Effector memory CD8-positive, alpha-beta T cell (primary cell): ENCODE measurements at regions not wholly inside any gene's neighbourhood (a gene's known extent, or its start where the extent isn't known, plus 50 kb on each side); places are given as distances from the start of the nearest gene placed in this dataset.
"Not testable (repeated sequence)": the region's sequence is repeated elsewhere in the genome, so short reads cannot be mapped to it uniquely, and the experiment has no call there.

ENCODE experiments used
- ATAC-seq: fragments of 150-1000 bp; cut with Tn5 transposase; replicated peaks from 2 replicates; pipeline ENCODE4 v1.10.0; 2021; ENCODE audit warnings: mild to moderate bottlenecking, moderate library complexity
- DNase-seq, 3 experiments: peaks; one replicate each; pipeline ENCODE4 v3.0.0; 2021
- H3K27ac Mint-ChIP-seq, 2 donors: one replicate each; pipeline ENCODE4 v1.8.0; 2022; ENCODE audit warnings: mild to moderate bottlenecking in 2 of 2, mixed read lengths in 2 of 2, moderate library complexity in 2 of 2
- H3K27me3 Mint-ChIP-seq, 2 donors: one replicate each; pipeline ENCODE4 v1.8.0; 2022; ENCODE audit warnings: mixed read lengths in 2 of 2
- H3K36me3 Mint-ChIP-seq: one replicate; pipeline ENCODE4 v1.8.0; 2022; ENCODE audit warnings: mild to moderate bottlenecking, moderate library complexity, mixed read lengths; ENCODE audit not compliant: insufficient read depth
- H3K4me1 Mint-ChIP-seq, 2 donors: one replicate each; pipeline ENCODE4 v1.8.0; 2022; ENCODE audit warnings: low read depth in 2 of 2, mixed read lengths in 2 of 2
- H3K4me3 Mint-ChIP-seq, 2 donors: one replicate each; pipeline ENCODE4 v1.8.0; 2022; ENCODE audit warnings: mild to moderate bottlenecking in 2 of 2, mixed read lengths in 2 of 2, moderate library complexity in 2 of 2
- H3K9me3 Mint-ChIP-seq, 2 donors: one replicate each; pipeline ENCODE4 v1.8.0; 2022; ENCODE audit warnings: mixed read lengths in 2 of 2

DNA sequence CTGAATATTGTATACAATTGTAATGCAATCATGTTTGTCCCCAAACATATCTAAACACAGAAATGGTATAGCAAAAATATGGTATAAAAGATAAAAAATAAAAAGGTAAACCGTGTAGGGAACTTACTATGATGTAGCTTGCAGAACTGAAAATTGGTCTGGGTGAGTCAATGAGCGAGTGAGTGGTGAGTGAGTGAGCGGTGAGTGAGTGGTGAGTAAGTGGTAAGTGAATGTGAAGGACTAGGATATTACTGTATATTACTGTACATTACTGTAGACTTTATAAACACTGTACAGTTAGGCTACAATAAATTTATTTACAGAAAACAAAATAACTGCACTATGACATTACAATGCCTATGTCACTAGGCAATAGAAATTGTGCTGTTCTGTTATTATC, 1163.2 kb upstream of the SORCS1 start:
- ATAC-seq: no peak
- Mint-ChIP-seq H3K27me3 (no peaks in the 10 kb centered on the region), H3K9me3 (peaks cover 11 to 13% of the 10 kb centered on the region in 2 donors), H3K36me3 (peaks cover 3% of the 10 kb centered on the region), H3K4me1 (no peaks in the 10 kb centered on the region), H3K4me3 (no peak overlapping the region), H3K27ac (no peak overlapping the region)
- no peak for DNase-seq

DNA sequence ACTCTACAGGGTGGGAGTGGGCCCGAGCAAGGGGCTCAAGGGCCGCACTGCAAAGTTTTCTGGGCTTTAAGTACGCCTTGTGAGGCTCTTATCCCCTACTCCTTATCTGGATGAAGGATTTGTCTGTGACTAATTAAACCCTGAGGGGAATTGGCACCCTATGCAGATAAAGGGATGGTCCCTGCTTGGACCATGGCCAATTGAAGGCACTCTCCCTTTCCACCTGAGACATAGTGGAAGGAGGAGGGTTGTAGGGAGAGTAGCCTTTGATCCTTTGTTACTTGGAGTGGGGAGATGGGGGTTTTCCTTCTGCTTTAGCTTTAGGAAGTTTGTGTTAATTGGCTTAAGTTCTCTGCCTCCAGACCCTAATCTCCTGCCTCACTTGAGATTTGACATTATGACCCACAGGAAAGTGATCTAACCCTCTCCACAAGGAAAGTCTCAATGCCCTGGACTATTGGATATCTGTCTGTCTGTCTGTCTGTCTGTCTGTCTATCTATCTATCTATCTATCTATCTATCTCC, 1158.8 kb upstream of the SORCS1 start:
- DNase-seq (no peak), ATAC-seq (no peak)
- H3K27ac Mint-ChIP-seq: no peak overlapping the region
- no peak overlapping the region for H3K4me3 Mint-ChIP-seq
- H3K36me3 Mint-ChIP-seq: peaks cover 5% of the 10 kb centered on the region
- H3K4me1 Mint-ChIP-seq: no peaks in the 10 kb centered on the region
- no peaks in the 10 kb centered on the region for H3K27me3 Mint-ChIP-seq
- peaks cover 6 to 16% of the 10 kb centered on the region in 2 donors for H3K9me3 Mint-ChIP-seq

DNA sequence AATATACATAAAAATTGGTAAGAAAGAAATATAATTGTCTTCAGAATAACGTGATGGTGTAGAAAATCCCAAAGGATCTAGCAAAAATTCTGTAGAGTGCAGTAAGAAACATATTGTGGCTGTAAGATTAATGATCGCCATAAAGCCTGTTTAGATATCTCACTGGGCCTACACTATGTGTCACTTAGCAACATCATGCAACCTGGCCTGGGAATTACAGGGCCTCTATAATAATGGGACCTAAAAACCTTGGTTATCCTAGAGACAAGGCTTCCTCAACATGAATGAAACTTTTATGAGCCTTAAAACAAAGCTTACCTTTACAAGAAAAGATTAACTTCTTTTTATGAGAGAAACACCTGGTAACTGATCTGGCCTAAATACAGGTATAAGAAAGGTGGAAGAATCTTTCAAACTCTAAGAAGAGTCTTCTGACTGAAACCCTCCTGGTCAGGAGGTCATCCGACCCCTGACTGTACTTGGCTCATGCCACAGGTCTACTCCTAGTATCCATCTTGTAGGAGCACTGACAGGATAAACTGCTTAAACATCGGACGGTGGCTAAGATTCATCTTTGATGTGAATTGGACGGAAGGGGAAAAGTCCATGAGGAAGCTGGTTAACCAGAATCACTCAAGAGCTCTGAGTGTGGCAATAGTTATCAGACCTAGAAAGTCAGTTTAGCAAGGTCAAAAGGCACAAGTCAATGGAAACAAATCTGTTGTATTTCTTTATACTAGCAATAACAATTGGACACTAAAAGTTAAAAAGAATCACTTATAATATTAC, 1155.1 kb upstream of the SORCS1 start:
- ATAC-seq (no peak), DNase-seq (no peak)
- H3K27ac Mint-ChIP-seq: no peak overlapping the region
- peaks cover 5% of the 10 kb centered on the region for H3K36me3 Mint-ChIP-seq
- no peaks in the 10 kb centered on the region for H3K4me1 Mint-ChIP-seq
- no peaks in the 10 kb centered on the region for H3K27me3 Mint-ChIP-seq
- H3K9me3 Mint-ChIP-seq: peaks cover 0 to 7% of the 10 kb centered on the region in 2 donors
- no peak overlapping the region for H3K4me3 Mint-ChIP-seq

DNA sequence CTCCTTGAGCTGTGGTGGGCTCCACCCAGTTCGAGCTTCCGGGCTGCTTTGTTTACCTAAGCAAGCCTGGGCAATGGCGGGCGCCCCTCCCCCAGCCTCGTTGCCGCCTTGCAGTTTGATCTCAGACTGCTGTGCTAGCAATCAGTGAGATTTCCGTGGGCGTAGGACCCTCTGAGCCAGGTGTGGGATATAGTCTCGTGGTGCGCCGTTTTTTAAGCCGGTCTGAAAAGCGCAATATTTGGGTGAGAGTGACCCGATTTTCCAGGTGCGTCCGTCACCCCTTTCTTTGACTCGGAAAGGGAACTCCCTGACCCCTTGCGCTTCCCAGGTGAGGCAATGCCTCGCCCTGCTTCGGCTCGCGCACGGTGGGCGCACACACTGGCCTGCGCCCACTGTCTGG, 1151.1 kb upstream of the SORCS1 start:
- not testable (repeated sequence) for H3K27me3 Mint-ChIP-seq, H3K4me1 Mint-ChIP-seq, H3K4me3 Mint-ChIP-seq, H3K36me3 Mint-ChIP-seq, H3K27ac Mint-ChIP-seq, DNase-seq, H3K9me3 Mint-ChIP-seq, ATAC-seq

DNA sequence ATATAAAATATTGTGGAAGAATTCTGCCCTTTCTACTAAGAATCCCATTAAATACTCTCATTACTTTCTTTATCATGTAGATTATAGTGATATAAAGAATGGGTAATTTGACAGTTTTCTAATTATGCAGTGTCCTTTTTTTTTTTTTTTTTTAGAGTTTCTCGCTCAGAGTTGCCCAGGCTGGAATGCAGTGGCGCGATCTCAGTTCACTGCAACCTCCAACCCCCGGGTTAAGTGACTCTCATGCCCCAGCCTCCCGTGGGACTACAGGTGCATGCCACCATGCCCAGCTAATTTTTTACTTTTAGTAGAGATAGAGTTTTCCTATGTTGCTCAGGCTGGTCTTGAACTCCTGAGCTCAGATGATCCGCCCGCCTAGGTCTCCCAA, 1143.4 kb upstream of the SORCS1 start:
- no peaks in the 10 kb centered on the region for H3K36me3 Mint-ChIP-seq
- DNase-seq: no peak
- ATAC-seq: no peak

DNA sequence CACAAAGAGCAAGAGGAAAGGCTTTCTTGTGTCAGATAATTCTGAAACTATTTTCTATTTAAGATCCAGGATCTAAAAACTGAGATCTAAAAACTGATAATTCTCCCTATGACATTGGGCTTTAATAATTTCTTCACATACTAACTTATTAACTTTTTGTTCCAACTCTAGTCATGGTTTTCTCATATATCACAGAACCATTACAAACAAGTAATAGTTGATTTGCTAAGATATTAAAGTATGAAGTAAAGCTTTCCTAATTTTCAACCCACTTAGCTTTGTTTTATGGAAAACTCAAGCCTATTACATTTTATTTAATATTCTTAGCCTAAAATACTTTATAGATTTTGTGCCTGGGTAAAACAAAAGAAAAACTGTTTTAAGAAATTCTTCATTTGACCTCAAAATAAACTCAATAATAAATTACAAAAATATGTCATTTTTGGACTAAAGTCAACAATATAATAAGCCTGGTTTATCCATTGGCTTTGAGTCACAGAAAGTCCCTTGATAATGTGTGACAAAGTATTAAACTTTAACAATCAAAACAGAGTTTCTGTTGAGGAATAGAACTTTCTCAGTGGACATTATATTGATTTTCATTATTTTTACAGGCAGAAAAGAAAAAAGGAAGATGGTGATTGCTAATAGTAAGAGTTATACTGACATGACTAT, 1142.9 kb upstream of the SORCS1 start:
- H3K4me3 Mint-ChIP-seq: no peak overlapping the region
- no peaks in the 10 kb centered on the region for H3K4me1 Mint-ChIP-seq
- H3K36me3 Mint-ChIP-seq: no peaks in the 10 kb centered on the region
- no peak overlapping the region for H3K27ac Mint-ChIP-seq
- H3K27me3 Mint-ChIP-seq: no peaks in the 10 kb centered on the region
- peaks cover 5 to 6% of the 10 kb centered on the region in 2 donors for H3K9me3 Mint-ChIP-seq
- DNase-seq (no peak), ATAC-seq (no peak)

More for the DNA sequence above, 1143.4 kb upstream of the SORCS1 start:
- H3K9me3 Mint-ChIP-seq: peaks cover 0 to 6% of the 10 kb centered on the region in 2 donors
- no peak overlapping the region for H3K4me3 Mint-ChIP-seq
- H3K4me1 Mint-ChIP-seq: no peaks in the 10 kb centered on the region
- no peaks in the 10 kb centered on the region for H3K27me3 Mint-ChIP-seq
- no peak overlapping the region for H3K27ac Mint-ChIP-seq

DNA sequence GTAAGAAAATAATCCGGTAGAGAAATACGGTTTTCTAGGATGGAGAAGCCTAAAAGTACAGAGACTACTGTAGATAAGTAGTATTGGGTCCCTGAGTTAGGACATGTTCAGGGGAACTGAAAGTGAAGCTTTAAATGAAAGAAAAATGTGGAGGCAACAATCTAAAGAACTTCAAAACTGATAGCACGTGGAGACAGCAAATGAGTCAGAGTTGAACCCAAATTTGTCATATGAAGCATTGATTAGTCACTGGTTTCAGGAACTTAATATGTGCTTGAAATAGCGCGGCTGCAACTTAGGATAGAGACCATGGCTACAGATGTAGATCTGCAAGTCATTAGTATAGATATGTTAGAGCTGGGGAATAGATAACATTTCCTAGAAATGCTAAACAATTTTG, 1138.6 kb upstream of the SORCS1 start:
- H3K36me3 Mint-ChIP-seq: no peaks in the 10 kb centered on the region
- DNase-seq (no peak), ATAC-seq (no peak)
- H3K9me3 Mint-ChIP-seq: peaks cover 6 to 9% of the 10 kb centered on the region in 2 donors
- H3K27ac Mint-ChIP-seq: no peak overlapping the region
- H3K4me3 Mint-ChIP-seq: no peak overlapping the region
- H3K4me1 Mint-ChIP-seq: no peaks in the 10 kb centered on the region
- no peaks in the 10 kb centered on the region for H3K27me3 Mint-ChIP-seq

DNA sequence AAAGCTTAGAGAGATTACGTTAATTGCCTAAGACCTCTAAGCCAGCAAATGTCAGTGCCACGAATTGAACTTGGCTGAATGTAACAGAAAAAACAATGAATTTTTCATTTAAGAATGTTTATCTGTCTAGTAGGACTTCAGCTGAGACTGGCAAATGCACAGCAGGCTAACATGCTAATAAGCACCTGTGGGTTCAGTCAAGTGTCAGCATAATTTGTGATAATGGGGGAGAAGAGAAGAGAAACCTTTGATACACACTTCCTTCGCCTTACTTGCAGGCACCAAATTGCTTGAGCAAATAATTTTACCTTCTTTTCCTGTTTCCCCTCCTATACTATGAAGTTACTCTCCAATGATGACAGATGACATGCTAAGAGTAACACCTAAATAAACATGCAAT, 1136.5 kb upstream of the SORCS1 start:
- Mint-ChIP-seq H3K36me3 (no peaks in the 10 kb centered on the region), H3K4me3 (no peak overlapping the region), H3K9me3 (peaks cover 6 to 9% of the 10 kb centered on the region in 2 donors), H3K27me3 (no peaks in the 10 kb centered on the region), H3K4me1 (no peaks in the 10 kb centered on the region), H3K27ac (no peak overlapping the region)
- ATAC-seq: no peak
- no peak for DNase-seq

DNA sequence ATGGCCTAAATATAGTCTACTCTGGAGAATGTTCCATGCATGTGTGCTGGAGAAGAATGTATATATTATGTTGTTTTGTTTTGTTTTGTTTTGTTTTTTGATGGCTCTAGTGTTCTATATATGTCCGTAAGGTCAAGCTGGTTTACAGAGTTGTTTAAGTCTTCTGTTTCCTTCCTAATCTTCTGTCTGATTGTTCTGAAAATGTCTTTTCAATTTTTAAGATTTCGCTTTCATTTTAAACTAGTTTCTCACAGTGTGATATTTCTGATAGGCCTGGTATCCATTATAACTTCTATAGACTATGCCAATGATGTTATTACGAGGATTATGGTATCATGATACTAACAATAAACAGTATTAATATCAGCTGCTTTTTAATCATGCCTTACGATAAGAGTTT, 1126.3 kb upstream of the SORCS1 start:
- ATAC-seq: no peak
- H3K9me3 Mint-ChIP-seq: peaks cover 7 to 15% of the 10 kb centered on the region in 2 donors
- no peak overlapping the region for H3K27ac Mint-ChIP-seq
- H3K4me3 Mint-ChIP-seq: no peak overlapping the region
- H3K36me3 Mint-ChIP-seq: no peaks in the 10 kb centered on the region
- H3K4me1 Mint-ChIP-seq: no peaks in the 10 kb centered on the region
- DNase-seq: no peak
- H3K27me3 Mint-ChIP-seq: no peaks in the 10 kb centered on the region

DNA sequence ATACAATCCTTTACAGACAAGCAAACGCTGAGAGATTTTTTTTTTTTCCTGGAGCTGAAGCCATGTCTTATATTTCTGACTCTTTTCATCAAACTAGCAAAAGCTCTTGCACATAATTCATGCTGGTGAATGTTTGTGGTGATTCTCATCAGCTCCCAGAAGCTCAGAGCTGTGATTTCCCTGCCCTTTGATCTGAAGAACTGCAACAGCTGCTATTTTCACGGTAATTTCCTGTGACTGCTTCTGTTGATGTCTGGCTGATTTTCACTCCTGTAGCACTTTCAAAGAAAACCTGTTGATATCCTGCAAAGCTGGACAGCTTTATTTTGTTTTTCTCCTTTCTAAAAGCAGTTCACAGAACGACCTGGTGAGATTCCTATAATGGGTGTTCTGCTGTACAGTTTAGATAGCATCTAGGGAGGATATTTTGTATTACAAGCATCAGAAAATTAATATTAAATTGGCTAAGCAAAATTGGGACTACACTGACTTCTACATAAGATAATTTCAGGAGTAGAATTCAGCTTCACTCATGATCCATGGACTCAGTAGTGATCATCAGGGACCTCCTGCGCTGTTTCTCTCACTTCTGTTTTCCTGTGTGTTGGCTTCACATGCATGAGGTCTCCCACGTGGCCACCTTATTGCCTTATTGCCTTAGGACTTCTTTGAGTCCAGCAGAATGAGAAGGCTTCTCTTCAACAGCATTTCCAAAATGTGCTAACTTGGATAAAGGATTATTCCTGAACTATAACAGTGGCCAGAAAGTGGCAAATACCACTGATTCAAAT, 1111.6 kb upstream of the SORCS1 start:
- Mint-ChIP-seq H3K27ac (no peak overlapping the region), H3K36me3 (no peaks in the 10 kb centered on the region), H3K4me3 (no peak overlapping the region), H3K27me3 (no peaks in the 10 kb centered on the region), H3K4me1 (no peaks in the 10 kb centered on the region), H3K9me3 (peaks cover 16 to 18% of the 10 kb centered on the region in 2 donors)
- ATAC-seq (no peak), DNase-seq (no peak)

DNA sequence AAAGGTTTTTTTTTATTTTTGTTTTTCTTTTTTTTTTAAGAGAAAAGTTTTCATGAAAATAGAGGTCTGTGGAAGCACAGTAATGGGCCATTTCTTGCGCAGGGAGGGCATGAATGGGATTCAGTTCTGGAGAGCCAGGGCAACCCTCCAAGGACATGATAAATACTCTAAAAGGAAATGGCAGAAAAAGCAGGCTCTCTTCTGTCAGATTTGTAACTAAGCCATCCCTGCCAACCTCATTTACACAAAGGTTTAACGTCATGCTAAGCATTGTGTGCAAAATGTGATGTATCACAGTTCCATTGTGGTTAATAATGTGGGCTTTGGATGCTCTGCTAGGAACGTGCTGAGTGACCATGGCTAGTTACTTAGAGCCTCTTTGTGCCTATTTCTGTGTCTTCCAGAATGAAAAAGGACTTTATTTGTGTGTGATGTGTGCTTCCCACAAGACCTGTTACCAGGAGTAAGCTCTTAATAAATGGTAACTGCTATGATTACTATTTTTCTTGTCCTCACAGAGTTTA, 1095.9 kb upstream of the SORCS1 start:
- Mint-ChIP-seq H3K4me3 (no peak overlapping the region), H3K27me3 (no peaks in the 10 kb centered on the region)

DNA sequence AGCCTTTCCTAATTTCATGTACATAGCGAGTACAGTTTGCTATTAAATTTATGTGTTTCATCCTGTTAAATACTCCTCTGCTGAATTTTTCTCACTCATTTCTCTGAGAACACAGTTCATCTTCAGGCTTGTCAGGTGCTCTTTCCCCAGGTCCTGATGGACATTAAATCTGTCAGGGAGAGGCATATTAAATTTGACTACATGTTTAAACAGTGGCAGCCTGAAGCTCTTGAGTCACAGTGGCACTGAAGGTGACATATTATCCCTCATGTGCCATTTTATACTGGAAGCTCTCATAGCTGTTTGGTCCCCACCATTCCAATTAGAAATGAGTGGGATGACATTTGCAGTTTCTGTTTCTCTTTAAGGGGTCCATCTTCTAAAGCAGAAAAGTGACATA, 1089.6 kb upstream of the SORCS1 start:
- H3K27me3 Mint-ChIP-seq: no peaks in the 10 kb centered on the region
- ATAC-seq: no peak

More for the DNA sequence above, 1095.9 kb upstream of the SORCS1 start:
- no peak for DNase-seq
- no peak for ATAC-seq
- no peaks in the 10 kb centered on the region for H3K9me3 Mint-ChIP-seq
- H3K36me3 Mint-ChIP-seq: no peaks in the 10 kb centered on the region
- no peak overlapping the region for H3K27ac Mint-ChIP-seq
- no peaks in the 10 kb centered on the region for H3K4me1 Mint-ChIP-seq

DNA sequence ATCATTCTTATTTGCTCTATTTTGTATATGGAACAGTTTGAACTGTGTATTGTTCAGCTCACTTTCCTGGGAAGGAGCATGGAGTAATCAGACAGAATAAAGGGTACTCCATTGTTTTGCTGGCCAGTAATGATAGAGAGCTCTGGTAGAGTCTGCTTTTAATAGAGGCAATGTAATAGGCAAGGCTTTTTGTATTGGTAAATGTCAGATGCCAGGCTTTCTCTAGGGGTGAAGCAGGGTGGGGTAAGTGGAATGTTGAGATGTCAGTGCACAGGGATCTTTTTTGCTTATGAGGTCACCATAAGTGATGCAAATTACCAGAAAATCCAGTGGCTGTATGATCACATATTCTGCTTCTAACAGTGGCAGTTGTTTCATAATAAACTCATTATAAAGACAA, 1088.3 kb upstream of the SORCS1 start:
- no peaks in the 10 kb centered on the region for H3K4me1 Mint-ChIP-seq
- no peaks in the 10 kb centered on the region for H3K36me3 Mint-ChIP-seq
- no peak overlapping the region for H3K4me3 Mint-ChIP-seq
- H3K27ac Mint-ChIP-seq: no peak overlapping the region
- no peak for DNase-seq
- H3K9me3 Mint-ChIP-seq: peaks cover 7 to 10% of the 10 kb centered on the region in 2 donors
- no peaks in the 10 kb centered on the region for H3K27me3 Mint-ChIP-seq
- ATAC-seq: no peak

More for the DNA sequence above, 1089.6 kb upstream of the SORCS1 start:
- Mint-ChIP-seq H3K4me1 (no peaks in the 10 kb centered on the region), H3K27ac (no peak overlapping the region), H3K36me3 (no peaks in the 10 kb centered on the region), H3K9me3 (peaks cover 7 to 10% of the 10 kb centered on the region in 2 donors), H3K4me3 (no peak overlapping the region)
- no peak for DNase-seq
